SK-N-SH (cell line): ENCODE measurements at regions not wholly inside any gene's neighbourhood (a gene's known extent, or its start where the extent isn't known, plus 50 kb on each side); places are given as distances from the start of the nearest gene placed in this dataset.

ENCODE experiments used
- CTCF ChIA-PET: fragments of 300-600, 350-600 bp; formaldehyde crosslinking; extraction: SDS; loops from one replicate; lab custom pipeline; 2021; lab: Yijun Ruan, JAX
- POLR2A ChIA-PET: fragments of 350-600 bp; sonication (Branson Sonifier 250); formaldehyde crosslinking; extraction: SDS; loops from one replicate; lab custom pipeline; 2020; ENCODE audit warnings: antibody characterized with exemption, inconsistent platforms; lab: Yijun Ruan, JAX
- DNase-seq: peaks from one replicate; pipeline ENCODE4 v3.0.0; 2012
- H2AFZ ChIP-seq: fragments of 200-600 bp; sonication (generic); 2 replicates; pipeline ENCODE4 v1.8.1; 2016; ENCODE audit warnings: antibody characterized with exemption, mild to moderate bottlenecking, low read depth
- H3F3A ChIP-seq: fragments of 200-600 bp; sonication (generic); replicated peaks from 2 replicates; pipeline ENCODE3; 2016; ENCODE audit warnings: antibody characterized with exemption, mild to moderate bottlenecking; ENCODE audit not compliant: insufficient read depth
- H3K27ac ChIP-seq, 2 experiments: fragments of 200-500 bp in 1 of 2; fragments of 200-600 bp in 1 of 2; sonication (Bioruptor generic) in 1 of 2; sonication (generic), shearing (Covaris generic) in 1 of 2; 2 replicates each; pipeline versions ENCODE4 v1.5.1 to v1.6.1; 2014 to 2016; ENCODE audit warnings: low read depth in 2 of 2, inconsistent platforms in 1 of 2, low read length in 1 of 2, mild to moderate bottlenecking in 1 of 2, mixed read lengths in 1 of 2
- H3K27me3 ChIP-seq: fragments of 200-600 bp; sonication (generic), shearing (Covaris generic); 2 replicates; pipeline ENCODE4 v1.6.1; 2016; ENCODE audit warnings: mixed run types; ENCODE audit not compliant: insufficient read depth
- H3K36me3 ChIP-seq, 2 experiments: fragments of 200-500 bp in 1 of 2; fragments of 200-600 bp in 1 of 2; sonication (Bioruptor generic) in 1 of 2; sonication (generic) in 1 of 2; replicated peaks in 1 of 2; 2 replicates each; pipeline versions ENCODE3 to v1.5.1; 2014 to 2016; ENCODE audit warnings: low read length in 1 of 2, mild to moderate bottlenecking in 1 of 2; ENCODE audit not compliant: insufficient read depth in 2 of 2, control insufficient read depth in 1 of 2
- H3K4me1 ChIP-seq, 2 experiments: fragments of 200-500 bp in 1 of 2; fragments of 200-600 bp in 1 of 2; sonication (Bioruptor generic) in 1 of 2; sonication (generic), shearing (Covaris generic) in 1 of 2; 2 replicates each; pipeline versions ENCODE4 v1.5.1 to v1.6.1; 2014 to 2016; ENCODE audit warnings: low read depth in 1 of 2, low read length in 1 of 2, mixed run types in 1 of 2; ENCODE audit not compliant: insufficient read depth in 2 of 2, control insufficient read depth in 1 of 2
- H3K4me2 ChIP-seq: fragments of 200-600 bp; sonication (generic), shearing (Covaris generic); 2 replicates; pipeline ENCODE4 v1.6.1; 2017; ENCODE audit warnings: mixed run types
- H3K4me3 ChIP-seq, 2 experiments: fragments of 200-500 bp in 1 of 2; fragments of 200-600 bp in 1 of 2; sonication (Bioruptor generic) in 1 of 2; sonication (generic), shearing (Covaris generic) in 1 of 2; 2 replicates each; pipeline versions ENCODE4 v1.5.1 to v1.8.1; 2014 to 2016; ENCODE audit warnings: low read depth in 2 of 2, inconsistent platforms in 1 of 2, low read length in 1 of 2, mild to moderate bottlenecking in 1 of 2, mixed read lengths in 1 of 2, moderate library complexity in 1 of 2
- H3K79me2 ChIP-seq: fragments of 200-600 bp; sonication (generic); 2 replicates; pipeline ENCODE4 v1.8.1; 2017; ENCODE audit warnings: mild to moderate bottlenecking; ENCODE audit not compliant: insufficient read depth
- H3K9ac ChIP-seq: fragments of 200-600 bp; sonication (generic); 2 replicates; pipeline ENCODE4 v1.6.1; 2017; ENCODE audit warnings: mixed run types
- H3K9me2 ChIP-seq: fragments of 200-600 bp; sonication (generic); 2 replicates; pipeline ENCODE4 v1.6.1; 2017; ENCODE audit warnings: mixed run types
- H3K9me3 ChIP-seq: fragments of 200-600 bp; sonication (generic); 2 replicates; pipeline ENCODE4 v1.6.1; 2017; ENCODE audit warnings: mixed run types, mild to moderate bottlenecking, moderate library complexity
- H4K20me1 ChIP-seq: fragments of 200-600 bp; sonication (generic); 2 replicates; pipeline ENCODE4 v1.6.1; 2017; ENCODE audit warnings: mild to moderate bottlenecking, mixed run types; ENCODE audit not compliant: insufficient read depth
- CTCF ChIP-seq: fragments of 200-600 bp; sonication (generic); IDR thresholded peaks from 2 replicates; pipeline ENCODE4 v1.6.1; 2017; ENCODE audit warnings: antibody characterized with exemption, mild to moderate bottlenecking, moderate library complexity
- ELF1 ChIP-seq: IDR thresholded peaks from 2 replicates; pipeline ENCODE4 v1.4.0; 2012
- EZH2phosphoT487 ChIP-seq: fragments of 200-600 bp; sonication (generic); IDR thresholded peaks from 2 replicates; pipeline ENCODE4 v1.6.1; 2017; ENCODE audit warnings: low read depth, mixed run types, mild to moderate bottlenecking, antibody characterized with exemption, moderate library complexity, borderline replicate concordance
- FOSL2 ChIP-seq: IDR thresholded peaks from 2 replicates; pipeline ENCODE4 v1.4.0; 2012; ENCODE audit warnings: low read depth, mild to moderate bottlenecking, moderate library complexity, borderline replicate concordance
- FOXJ3 ChIP-seq: sonication (generic); formaldehyde crosslinking; IDR thresholded peaks from 2 replicates; pipeline ENCODE4 v1.5.1; 2020; ENCODE audit warnings: mild to moderate bottlenecking, missing genetic modification reagents
- FOXM1 ChIP-seq: IDR thresholded peaks from 2 replicates; pipeline ENCODE4 v1.4.0; 2012; ENCODE audit warnings: low read depth, mild to moderate bottlenecking
- GABPA ChIP-seq: IDR thresholded peaks from 2 replicates; pipeline ENCODE4 v1.4.0; 2012; ENCODE audit warnings: low read depth, mild to moderate bottlenecking
- IRF3 ChIP-seq: fragments of 150-350 bp; IDR thresholded peaks from 2 replicates; pipeline ENCODE4 v1.6.1; 2016; ENCODE audit warnings: mild to moderate bottlenecking, low read depth, low read length
- MAX ChIP-seq: IDR thresholded peaks from 2 replicates; pipeline ENCODE4 v1.4.0; 2012; ENCODE audit warnings: low read depth
- MXI1 ChIP-seq: IDR thresholded peaks from 2 replicates; pipeline ENCODE4 v1.6.1; 2012; ENCODE audit warnings: mild to moderate bottlenecking, low read depth, low read length, improper control_type of control experiment
- NRF1 ChIP-seq: IDR thresholded peaks from 2 replicates; pipeline ENCODE4 v1.6.1; 2012; ENCODE audit warnings: low read depth, mild to moderate bottlenecking, low read length
- RAD21 ChIP-seq: IDR thresholded peaks from 2 replicates; pipeline ENCODE4 v1.6.1; 2012; ENCODE audit warnings: mild to moderate bottlenecking, low read length
- RCOR1 ChIP-seq: fragments of 150-350 bp; IDR thresholded peaks from 2 replicates; pipeline ENCODE4 v1.6.1; 2017; ENCODE audit warnings: antibody characterized with exemption, low read length
- RXRA ChIP-seq: IDR thresholded peaks from 2 replicates; pipeline ENCODE4 v1.4.0; 2012; ENCODE audit warnings: low read depth, mild to moderate bottlenecking, borderline replicate concordance
- SIN3A ChIP-seq: IDR thresholded peaks from 2 replicates; pipeline ENCODE4 v1.6.1; 2012; ENCODE audit warnings: low read depth, mild to moderate bottlenecking, low read length, moderate library complexity, borderline replicate concordance
- SMC3 ChIP-seq: IDR thresholded peaks from 2 replicates; pipeline ENCODE4 v1.6.1; 2012; ENCODE audit warnings: low read depth, low read length, improper control_type of control experiment
- TEAD4 ChIP-seq: IDR thresholded peaks from 2 replicates; pipeline ENCODE4 v1.4.0; 2012; ENCODE audit warnings: mild to moderate bottlenecking, borderline replicate concordance; ENCODE audit not compliant: insufficient read depth
- USF1 ChIP-seq: IDR thresholded peaks from 2 replicates; pipeline ENCODE4 v1.4.0; 2012; ENCODE audit warnings: low read depth, borderline replicate concordance
- WGBS: methylation state at CpG from one replicate; pipeline ENCODE4 v1.1.6; 2017; ENCODE audit warnings: low lambda C conversion rate; 5-methylcytosine and 5-hydroxymethylcytosine counted together

- Histone ChIP-seq H3K4me1 (peaks cover 0 to 6% of the 10 kb centered on the region in 2 experiments; a peak in 1 of 4 replicates), H3K27me3 (no peaks in the 10 kb centered on the region), H3K4me3 (no peak overlapping the region), H3K79me2 (no peaks in the 10 kb centered on the region), H3K9me2 (no peaks in the 10 kb centered on the region), H3K9ac (no peak overlapping the region), H2AFZ (no peak overlapping the region), H3K4me2 (no peak overlapping the region), H3F3A (no peaks in the 10 kb centered on the region), H3K36me3 (no peaks in the 10 kb centered on the region), H3K27ac (no peak overlapping the region), H4K20me1 (no peaks in the 10 kb centered on the region), H3K9me3 (no peaks in the 10 kb centered on the region)
- CTCF ChIA-PET: no interaction called here
- 40% methylated on average over 21 of the region's 26 CpGs for WGBS
- no peak for TF ChIP-seq RXRA
- DNase-seq: no peak
- POLR2A ChIA-PET: no interaction called here
Observed at GRCh38 chr11:134529212-134530096, 117.4 kb upstream of the B3GAT1 start.

- POLR2A ChIA-PET: no interaction called here
- no peak overlapping the region for H3K4me2 ChIP-seq
- no peak overlapping the region for H3K4me3 ChIP-seq
- H3K27ac ChIP-seq: no peak overlapping the region
- H3K36me3 ChIP-seq: no peaks in the 10 kb centered on the region
- TF ChIP-seq MXI1 (no peak), NRF1 (no peak), EZH2phosphoT487 (no peak), RAD21 (no peak), RCOR1 (no peak), RXRA (no peak), USF1 (no peak), MAX (no peak), GABPA (no peak), SMC3 (no peak), TEAD4 (no peak), SIN3A (no peak), ELF1 (no peak), FOXM1 (no peak), FOXJ3 (CRISPR knock-in tag) (no peak), CTCF (no peak), IRF3 (no peak), FOSL2 (no peak)
- no peaks in the 10 kb centered on the region for H3F3A ChIP-seq
- no peak for DNase-seq
- CTCF ChIA-PET: no interaction called here
- 46% methylated on average over 6 of the region's 8 CpGs for WGBS
- H2AFZ ChIP-seq: no peak overlapping the region
- no peak overlapping the region for H3K9ac ChIP-seq
- H3K79me2 ChIP-seq: no peaks in the 10 kb centered on the region
- H3K4me1 ChIP-seq: peaks cover 0 to 6% of the 10 kb centered on the region in 2 experiments; a peak in 1 of 4 replicates
- no peaks in the 10 kb centered on the region for H3K9me3 ChIP-seq
- H3K27me3 ChIP-seq: no peaks in the 10 kb centered on the region
- no peaks in the 10 kb centered on the region for H4K20me1 ChIP-seq
- H3K9me2 ChIP-seq: no peaks in the 10 kb centered on the region
Observed at GRCh38 chr11:134528453-134528852, 116.4 kb upstream of the B3GAT1 start.
